Kidney tubule cell (primary cell): ENCODE measurements at regions not wholly inside any gene's neighbourhood (a gene's known extent, or its start where the extent isn't known, plus 50 kb on each side); places are given as distances from the start of the nearest gene placed in this dataset.
"Not testable (repeated sequence)": the region's sequence is repeated elsewhere in the genome, so short reads cannot be mapped to it uniquely, and the experiment has no call there.

Source experiments
- DNase-seq: peaks from one replicate; pipeline ENCODE4 v3.0.0-alpha.2; 2018; ENCODE audit warnings: low spot score

DNA sequence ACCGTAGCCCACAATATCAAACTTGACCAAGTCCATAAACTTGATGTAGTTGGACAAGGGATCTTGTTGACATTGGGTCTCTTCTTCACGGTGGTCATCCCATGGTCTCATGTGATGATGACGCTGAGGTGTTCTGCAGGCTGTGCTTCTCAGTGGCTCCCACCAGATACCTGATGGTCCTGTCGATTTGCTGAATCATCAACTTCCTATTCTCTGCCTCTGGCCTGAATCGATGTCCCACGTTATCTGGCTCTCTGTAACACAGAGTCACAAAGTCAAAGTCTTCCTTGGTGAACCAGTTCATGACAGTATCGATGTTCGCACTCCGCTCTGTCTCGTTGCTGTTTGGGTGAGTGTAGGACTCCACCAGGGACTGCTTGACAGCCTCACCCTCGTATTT, 217.2 kb upstream of the FRG2C start:
- not testable (repeated sequence) for DNase-seq

GRCh38 chr3:75453328-75453727, 210.8 kb upstream of the FRG2C start:
- not testable (repeated sequence) for DNase-seq

- not testable (repeated sequence) for DNase-seq
These were observed 210.3 kb upstream of the FRG2C start for GRCh38 chr3:75453839-75454238.

GRCh38 chr3:75474530-75474929, 189.6 kb upstream of the FRG2C start:
- not testable (repeated sequence) for DNase-seq

- DNase-seq, result peak; percentile 1
These were observed 167.5 kb upstream of the FRG2C start for GRCh38 chr3:75496600-75496999.

- not testable (repeated sequence) for DNase-seq
These were observed 163.8 kb upstream of the FRG2C start for GRCh38 chr3:75500357-75500756.

GRCh38 chr3:75502171-75502570, 162.0 kb upstream of the FRG2C start:
- DNase-seq, result not testable (repeated sequence)

- DNase-seq, result peak; percentile 75
These were observed 161.1 kb upstream of the FRG2C start for GRCh38 chr3:75502769-75503756.

- no peak for DNase-seq
These were observed 157.5 kb upstream of the FRG2C start for GRCh38 chr3:75506603-75507002.

DNA sequence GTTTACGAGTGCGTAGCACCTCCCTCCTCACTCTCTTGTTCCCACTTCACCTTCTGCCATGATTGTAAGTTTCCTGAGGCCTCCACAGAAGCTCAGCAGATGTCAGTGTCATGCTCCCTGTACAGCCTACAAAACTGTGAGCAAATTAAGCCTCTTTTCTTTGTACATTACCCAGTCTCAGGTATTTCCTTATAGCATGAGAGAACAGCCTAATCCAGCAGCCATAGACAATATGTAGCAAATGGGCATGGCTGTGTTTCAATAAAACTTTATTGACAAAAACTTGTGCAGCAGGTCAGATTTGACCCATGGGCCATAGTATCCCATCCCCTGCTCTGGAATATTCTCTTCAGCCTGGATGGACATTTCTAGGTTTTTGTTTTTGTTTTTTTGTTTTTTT, 156.2 kb upstream of the FRG2C start:
- not testable (repeated sequence) for DNase-seq

- DNase-seq, result not testable (repeated sequence)
These were observed 136.5 kb upstream of the FRG2C start for GRCh38 chr3:75527657-75528056.

DNA sequence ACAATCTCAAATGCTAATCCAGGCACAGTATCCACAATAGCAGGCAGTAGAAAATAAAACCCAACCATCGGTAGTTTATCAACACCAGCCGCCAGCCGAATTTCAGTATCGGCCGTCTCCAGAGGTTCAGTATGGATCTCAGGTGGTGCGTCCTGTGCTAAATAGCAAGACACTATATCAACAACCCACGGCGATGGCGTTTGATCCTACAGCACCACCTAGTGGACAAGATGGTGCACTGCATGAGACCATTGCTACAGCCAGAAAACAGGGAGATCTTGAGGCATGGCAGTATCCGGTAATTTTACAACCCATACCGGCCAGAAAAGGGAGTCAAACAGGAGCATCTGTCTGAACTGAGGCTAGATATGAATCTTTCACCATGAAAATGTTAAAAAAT, 112.0 kb upstream of the FRG2C start:
- peak; percentile 24 for DNase-seq

- DNase-seq, result not testable (repeated sequence)
These were observed 99.7 kb upstream of the FRG2C start for GRCh38 chr3:75564427-75564826.

DNA sequence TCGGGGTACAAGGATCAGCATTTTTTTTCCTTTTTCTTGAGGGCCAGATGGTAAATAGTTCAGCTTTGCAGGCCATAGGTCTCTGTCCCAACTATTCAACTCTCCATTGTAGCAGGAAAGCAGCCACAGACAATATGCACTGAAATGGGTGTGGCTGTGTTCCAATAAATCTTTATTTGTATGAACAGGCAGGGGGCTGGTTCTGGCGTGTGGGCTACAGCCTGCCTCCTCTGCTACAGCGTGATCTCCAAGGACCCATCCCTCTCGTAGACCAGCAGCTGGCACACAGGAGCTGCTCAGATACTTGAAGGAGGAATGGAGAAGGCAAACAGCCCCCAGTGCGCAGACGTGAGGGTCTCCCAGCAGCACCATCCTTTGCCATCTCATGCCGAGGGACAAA, 91.8 kb upstream of the FRG2C start:
- DNase-seq, result not testable (repeated sequence)

- DNase-seq, result not testable (repeated sequence)
These were observed 85.0 kb upstream of the FRG2C start for GRCh38 chr3:75579091-75579490.

GRCh38 chr3:75579536-75579935, 84.6 kb upstream of the FRG2C start:
- not testable (repeated sequence) for DNase-seq

DNA sequence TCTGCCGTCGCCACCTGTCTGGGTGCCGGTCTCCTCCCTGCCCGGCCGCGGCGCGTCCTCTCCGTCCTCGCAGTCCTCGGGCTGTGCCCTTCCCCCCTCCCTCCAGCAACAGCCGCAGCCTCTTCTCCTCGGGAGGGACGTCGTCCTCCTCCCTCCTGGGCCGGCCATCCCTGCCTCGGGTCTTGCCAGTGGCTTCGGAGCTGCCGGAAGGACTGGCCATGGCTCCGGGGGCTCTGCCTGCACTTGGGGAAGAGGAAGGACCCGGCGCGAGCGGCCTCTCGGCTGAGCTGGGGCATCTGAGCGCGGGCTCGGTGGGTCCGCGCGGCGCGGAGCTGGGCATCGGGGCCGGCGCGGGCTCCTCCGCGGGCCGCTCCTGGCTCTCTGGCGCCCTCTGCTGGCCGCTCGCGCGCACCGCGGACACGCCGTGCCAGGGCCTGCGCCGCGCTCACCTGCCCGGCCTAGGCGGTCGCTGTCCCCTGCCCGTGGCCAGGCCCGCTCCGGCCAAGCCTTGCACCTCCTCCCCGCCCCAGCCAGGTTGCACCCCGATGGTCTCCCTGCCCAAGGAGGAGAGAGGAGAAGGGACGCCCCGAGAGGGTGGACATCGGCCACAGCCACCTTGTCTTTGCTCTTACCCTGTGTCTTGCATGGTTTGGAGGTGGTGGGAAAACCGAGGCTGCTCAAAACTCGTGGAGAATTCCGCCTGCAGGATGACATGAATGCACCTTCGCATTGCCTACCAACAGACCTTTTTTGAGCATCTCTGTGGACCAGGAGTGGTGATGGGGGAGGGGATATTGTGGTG, 83.9 kb upstream of the FRG2C start:
- peak; percentile 31 for DNase-seq

GRCh38 chr3:75582536-75582935, 81.6 kb upstream of the FRG2C start:
- not testable (repeated sequence) for DNase-seq

GRCh38 chr3:75583116-75583515, 81.0 kb upstream of the FRG2C start:
- not testable (repeated sequence) for DNase-seq

DNA sequence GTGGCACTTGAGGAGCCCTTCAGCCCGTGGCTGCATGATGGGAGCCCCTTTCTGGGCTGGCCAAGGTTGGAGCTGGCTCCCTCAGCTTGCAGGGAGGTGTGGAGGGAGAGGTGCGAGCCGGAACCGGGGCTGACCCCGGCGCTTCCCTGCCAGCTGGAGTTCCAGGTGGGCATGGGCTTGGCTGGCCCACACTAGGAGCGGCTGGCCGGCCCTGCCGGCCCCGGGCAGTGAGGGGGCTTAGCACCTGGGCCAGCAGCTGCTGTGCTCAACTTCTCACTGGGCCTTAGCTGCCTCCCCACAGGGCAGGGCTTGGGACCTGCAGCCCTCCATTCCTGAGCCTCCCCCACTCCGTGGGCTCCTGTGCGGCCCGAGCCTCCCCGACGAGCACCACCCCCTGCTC, 76.4 kb upstream of the FRG2C start:
- DNase-seq, result not testable (repeated sequence)

DNA sequence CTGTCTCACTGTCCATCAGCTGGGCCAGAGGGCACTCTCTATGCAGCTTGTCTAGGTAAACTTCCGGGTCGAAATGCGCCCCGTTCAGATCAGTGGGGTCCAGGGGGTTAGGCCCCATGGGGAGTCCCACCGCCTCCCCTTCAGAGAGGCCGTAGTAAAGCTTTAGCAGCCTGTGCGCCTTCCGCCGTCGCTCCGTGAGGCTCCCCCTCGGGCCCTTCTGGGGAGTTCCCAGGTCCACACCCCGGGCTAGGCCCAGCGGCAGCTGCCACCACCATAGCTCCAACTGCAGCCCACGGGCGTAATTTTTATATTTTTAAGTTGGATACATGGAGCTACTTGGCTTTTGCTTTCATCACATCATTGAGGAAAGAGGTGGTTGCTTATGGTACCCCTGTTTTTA, 73.7 kb upstream of the FRG2C start:
- not testable (repeated sequence) for DNase-seq

DNA sequence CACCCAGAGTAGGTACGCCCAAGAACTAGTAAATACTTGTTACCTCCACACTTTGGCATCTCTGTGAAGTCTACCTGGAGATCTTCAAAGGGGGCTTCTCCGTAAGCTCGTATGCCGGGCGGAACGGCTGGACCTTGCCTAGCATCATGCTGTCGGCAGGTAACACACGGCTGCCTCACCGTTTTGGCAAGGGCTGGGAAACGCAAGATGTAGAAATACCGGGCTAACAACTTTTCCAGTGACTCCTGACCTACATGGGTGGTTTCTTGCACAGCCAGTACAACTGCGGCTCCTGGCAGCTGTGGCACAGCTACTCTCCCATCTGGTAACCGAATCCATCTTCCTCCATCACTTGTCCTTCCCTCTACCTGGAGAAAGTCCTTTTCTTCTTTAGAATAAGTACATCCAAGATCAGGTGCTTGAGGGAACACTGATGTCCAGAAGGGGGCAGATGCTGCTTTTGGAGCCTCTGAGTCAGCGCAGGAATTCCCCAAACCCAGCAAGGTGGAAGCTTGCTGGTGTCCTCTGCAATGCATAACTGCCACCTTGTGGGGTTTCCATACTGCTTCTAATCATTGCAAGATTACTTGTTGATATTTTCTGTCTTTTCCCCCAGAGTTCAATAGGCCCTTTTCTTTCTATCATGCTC, 59.7 kb upstream of the FRG2C start:
- DNase-seq, result peak; percentile 72
